LHCN-M2 (cell line): ENCODE measurements at regions not wholly inside any gene's neighbourhood (a gene's known extent, or its start where the extent isn't known, plus 50 kb on each side); places are given as distances from the start of the nearest gene placed in this dataset.
A peak's percentile ranks its signal among the peaks of the same experiment; 100 is the strongest.

Experiments used
- DNase-seq: peaks from one replicate; pipeline ENCODE4 v3.0.0-alpha.2; 2012; ENCODE audit warnings: low read depth

DNA sequence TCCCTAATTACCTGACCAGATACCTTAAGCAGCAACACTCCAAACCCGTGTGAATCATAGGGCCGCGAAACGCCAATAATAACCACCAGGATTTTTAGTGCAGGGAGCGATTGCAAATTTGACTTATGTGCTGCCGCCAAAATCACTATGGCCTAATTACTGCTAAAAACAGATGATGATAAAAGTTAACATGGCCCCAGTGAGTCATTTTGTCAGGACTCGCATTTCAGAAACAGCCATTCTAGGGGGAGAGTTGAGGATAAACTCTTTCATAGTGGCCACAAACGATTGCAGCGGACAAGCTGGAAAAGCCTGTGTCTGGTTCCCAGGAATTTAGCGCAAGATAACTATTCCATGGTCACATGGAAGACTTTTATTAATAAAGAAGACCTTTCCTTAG is 103.4 kb downstream of the HLX start:
- peak; percentile 10 for DNase-seq

DNA sequence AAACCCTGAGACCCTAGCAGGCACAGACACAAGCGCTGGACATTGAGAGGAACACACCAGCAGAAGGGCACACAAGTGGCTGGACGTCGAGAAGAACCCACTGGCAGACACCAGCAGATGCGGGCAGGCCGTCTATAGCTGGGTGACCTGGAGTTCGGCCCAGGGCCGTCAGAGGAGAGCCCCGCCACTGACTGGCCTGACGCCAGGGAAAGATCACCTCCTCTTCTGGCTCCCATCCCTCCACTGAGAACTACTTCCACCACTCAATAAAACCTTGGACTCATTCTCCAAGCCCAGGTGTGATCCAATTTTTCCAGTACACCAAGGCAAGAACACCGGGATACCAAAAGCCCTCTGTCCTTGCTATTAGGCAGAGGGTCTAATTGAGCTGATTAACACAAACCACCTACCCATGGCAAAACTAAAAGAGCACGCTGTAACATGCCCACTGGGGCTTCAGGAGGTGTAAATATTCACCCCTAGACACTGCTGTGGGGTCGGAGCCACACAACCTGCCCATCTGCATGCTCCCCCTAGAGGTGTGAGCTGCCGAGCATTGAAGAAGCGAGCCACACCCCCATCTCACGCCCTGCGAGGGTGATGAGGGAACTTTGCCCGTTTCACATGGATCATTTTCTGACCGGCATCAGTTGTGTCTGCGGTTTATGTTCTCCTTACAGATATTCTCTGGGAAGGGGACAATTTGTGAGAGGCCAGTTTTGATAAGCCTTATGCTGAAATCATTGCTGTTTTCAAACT is 104.8 kb downstream of the HLX start:
- DNase-seq: no peak

DNA sequence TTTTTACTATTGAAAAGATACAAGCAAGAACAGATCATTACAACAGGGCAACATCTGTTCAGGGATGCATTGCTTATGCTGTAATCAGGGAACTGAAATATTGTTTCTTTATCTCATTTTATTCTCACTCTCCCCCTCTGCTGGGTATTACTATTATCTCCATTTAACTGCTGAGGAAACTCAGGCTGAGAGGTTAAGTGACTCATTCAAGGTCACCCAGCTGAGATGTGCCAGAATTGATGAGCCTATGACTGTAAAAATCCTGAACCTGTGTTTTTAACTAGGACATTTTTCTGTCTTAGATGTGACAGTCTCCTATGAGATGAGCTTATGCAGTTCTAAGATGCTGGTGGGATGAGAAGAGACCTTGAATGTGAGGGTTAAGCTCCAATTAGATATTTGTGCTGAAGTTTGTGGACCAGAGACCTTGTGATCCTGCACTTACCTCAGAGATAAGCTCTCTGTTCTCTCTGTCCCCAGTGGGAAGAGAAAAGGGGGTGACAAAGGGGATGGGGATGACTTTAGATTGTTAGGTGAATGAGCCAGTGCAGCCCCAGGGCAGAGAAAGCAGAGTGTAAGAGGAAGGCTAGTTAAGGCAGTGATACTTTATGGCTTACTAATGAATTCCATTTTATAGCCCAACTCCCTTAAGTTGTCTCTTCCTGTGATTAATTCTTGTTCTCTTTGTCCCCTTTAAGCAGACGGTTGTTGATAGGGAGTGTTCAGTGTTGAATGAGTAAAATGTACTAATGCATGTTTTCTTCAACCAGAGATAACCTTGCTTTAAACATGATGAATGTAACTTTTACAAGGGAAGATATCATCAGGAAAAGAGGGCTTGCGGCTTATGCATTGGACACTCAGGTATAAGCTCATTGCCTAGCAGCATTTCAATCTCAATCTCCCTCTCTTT is 111.4 kb downstream of the HLX start:
- DNase-seq: peak; percentile 84

DNA sequence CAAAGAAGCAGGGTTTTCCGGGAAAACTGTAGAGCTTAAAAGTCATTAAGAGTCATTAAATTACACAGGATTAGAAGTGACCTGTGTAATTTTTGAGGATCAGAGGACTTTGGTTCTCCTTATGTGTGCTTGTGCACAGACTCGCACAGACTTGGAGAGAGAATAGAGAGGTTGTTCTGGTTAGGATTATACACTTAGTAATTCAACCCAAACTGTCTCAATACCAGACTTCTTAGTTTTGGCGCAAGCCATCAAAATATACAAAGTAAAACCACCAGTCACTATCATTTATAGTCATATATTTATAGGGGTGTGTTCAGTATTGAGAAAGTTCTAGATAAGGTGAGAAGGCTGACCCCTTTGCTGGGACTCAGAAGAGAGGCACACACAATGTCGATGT is 112.3 kb downstream of the HLX start:
- DNase-seq: no peak

DNA sequence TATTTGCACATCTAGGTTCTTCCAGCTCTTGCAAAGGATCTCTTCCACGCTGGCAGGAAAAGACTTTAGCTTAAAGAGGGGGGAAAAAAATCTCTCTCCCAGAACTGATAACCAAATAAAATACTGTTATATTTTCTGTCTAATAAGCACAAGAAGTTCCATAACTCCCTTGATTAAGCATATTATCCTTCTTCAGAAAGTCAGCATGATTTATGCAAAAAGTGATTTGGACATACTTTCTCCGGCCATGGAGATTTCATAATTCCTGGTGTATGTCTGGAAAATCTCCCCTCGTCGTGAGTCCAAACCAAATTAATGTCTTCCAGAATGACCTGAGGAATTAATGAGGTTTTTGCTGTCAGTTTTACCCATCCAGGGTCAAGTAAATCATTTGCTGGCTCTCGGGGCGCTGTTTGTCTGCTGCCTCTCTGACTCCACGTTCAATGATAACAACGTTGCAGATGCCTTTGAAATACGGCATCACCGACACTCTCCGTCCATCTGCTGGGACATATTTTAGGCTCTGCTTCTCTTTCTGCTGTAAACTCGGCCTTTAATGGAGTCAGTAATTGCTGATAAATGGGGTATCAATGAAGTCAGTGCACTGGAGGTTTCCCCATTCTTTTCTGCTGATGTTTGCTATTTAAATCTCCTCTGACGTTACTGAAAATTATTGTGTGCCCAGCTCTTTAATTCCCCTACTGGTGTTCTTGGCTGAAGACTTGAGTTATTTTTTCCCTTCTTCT is 112.9 kb downstream of the HLX start:
- DNase-seq: no peak

DNA sequence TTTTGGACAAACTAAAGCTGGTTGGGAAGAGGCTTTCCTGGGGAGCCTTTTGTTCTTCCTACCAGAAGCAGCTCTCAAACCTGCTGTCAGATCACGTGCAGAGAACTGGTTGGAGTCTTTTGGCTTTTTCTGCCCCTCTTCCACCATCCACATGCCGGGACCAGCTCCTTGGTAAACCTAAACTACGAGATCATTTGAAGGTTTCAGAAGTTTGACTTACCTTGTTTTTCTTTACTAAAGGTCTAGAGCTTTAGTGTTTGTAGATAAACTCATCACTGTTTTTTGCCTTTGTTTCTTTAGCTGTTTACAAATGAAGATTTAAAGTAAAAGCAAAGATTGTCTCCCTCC is 113.4 kb downstream of the HLX start:
- no peak for DNase-seq

DNA sequence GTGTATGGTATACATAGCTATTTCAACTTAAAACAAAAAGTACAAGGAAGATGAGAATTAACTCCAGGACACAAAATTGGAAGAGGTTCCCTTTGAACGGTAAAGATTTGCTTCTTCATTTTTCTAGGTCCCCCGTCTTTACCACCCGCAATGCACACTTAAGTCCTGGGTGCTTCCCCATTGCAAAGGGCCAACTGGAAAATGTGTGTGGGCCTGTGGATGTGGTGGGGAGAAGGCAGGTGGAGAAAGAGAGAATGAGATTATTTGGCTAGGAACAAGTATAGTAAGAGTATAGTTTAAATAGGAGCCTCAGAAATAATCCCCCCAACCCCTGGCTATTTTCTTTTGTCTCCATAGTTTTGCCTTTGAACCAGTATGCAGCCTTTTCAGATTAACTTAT is 115.4 kb downstream of the HLX start:
- DNase-seq: no peak

DNA sequence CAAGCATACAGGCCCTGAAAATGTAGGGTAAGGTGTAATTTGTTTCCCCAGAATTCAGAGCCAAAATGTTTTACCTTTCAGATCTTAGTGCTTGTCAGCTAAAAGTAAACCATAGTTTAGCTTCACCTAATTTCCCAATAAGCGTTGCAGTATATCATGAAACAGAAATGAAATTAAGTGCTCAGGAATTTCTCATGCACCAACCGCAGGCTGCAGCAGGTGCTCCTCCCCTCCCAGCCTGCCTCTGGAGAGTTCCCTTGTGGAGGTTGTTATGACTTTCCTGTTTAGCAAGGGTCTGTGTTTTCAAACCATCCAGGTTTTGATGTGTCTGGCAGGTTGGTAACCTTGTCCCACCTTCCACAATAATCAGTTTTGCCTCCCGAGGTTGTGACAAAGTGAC is 118.5 kb downstream of the HLX start:
- no peak for DNase-seq

DNA sequence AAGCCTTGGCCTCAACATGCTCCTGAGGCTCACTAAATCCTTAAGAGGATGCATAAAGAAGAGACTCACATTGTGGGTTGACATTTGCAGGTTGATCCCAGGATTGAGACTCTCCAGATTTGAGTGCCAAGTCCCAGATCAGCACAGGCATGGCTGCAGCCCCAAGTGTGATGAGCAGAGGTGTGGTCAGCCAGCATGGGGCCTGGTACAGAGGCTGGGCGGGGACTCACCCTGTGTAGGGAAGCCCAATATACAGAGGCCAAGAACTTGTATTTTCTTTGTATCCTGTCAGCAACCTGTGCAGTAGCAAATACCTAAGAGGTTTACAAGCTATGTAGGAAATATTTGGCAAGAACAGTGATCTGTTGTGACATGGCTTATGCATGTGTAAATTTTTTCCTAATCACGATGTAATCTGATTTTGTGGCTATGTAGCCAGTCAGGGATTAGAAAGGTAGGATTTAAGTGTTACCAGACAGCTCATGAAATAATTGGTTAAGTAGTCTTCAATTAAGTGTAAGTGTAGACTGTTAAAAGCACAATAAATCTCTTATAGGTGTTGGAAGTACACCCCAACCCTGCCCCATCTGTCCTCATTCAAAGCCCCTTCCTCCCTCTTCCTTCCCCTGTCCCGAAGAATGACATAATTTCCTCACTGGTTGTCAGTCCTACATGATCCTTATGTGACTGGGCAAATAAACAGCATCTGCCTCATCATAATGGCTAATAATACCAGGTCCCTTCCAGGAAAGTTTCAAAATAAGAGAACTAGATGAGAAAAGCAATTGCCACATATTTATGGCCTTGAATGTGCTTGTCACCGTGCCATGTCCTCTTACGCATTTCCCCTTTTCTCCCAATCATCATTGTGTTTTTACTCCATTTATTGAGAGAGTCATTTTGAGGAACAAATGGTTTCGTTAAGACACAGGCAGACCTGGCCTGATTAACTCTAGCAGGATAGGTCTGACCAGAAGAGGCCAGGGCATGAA is 120.9 kb downstream of the HLX start:
- DNase-seq: no peak

DNA sequence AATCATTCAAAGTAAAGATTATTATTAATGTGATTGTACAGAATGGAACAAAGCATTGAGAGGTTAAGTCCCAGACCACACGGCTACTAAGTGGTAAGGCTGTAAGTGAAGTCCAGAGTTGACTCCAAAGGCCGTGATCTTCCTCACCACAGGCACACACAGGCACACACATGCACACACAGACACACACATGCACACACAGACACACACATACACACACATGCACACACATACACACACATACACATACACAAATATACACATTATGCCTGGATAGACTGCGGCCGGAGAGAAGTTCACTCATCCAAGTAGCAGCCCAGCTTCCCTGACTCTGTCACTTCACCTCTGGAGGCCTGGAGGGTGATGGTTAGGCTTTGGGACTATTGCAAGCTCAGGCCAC is 121.9 kb downstream of the HLX start:
- DNase-seq: no peak

DNA sequence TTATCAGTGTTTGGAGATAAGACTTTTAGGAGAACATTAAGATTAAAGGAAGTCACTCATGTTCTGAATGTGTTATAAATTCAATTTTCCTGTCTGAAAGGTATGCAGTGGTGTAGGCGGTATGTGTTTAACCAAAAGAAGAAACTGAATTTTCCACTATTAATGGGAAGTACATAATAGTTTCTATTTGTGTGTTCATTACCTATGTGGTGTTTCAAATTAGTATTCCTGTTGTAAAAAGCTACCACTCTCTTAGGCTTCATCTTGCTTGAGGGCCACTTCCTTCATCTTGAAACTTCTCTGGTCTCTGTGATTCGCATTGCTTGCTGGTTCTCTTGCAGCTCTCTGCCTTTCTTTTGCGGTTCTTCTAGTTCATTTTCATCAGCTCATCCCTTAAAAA is 123.4 kb downstream of the HLX start:
- DNase-seq: no peak

DNA sequence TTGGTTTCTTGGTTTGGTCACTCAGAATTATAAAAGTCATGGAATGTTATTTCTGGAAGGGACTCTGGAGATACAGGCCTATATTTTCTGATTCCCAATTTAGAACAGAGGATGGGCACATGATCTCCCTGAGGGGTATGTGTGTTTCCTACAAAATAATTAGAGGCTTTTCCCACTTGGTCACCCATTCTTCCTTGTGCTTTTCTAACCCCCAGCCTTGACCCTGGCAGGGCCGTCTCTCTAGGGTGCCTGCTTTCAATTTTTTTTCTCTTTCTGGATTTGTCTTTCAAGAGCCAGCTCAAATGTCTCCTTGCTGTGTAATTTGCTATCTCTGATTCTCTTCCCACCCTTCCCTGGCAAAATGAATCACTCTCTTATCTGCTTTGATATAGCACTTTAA is 131.9 kb downstream of the HLX start:
- no peak for DNase-seq

DNA sequence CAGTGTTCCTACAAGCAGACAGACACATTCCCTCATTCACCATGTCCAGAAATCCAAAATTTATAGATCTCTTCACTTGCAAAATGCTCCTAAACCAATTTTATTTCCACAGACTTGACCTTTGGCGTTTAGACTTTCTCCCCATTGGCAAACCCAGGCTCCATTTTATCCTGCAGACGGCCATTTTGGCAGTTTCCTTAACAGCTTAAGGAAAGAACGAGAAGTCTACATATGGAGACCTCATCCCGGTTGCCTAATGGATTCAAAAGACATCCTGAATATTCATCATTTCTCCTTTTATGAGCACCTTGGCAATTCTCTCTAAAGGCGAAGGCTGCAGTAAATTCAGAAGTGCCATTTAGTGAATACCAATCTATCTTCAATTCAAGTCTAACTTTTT is 132.9 kb downstream of the HLX start:
- DNase-seq: no peak

DNA sequence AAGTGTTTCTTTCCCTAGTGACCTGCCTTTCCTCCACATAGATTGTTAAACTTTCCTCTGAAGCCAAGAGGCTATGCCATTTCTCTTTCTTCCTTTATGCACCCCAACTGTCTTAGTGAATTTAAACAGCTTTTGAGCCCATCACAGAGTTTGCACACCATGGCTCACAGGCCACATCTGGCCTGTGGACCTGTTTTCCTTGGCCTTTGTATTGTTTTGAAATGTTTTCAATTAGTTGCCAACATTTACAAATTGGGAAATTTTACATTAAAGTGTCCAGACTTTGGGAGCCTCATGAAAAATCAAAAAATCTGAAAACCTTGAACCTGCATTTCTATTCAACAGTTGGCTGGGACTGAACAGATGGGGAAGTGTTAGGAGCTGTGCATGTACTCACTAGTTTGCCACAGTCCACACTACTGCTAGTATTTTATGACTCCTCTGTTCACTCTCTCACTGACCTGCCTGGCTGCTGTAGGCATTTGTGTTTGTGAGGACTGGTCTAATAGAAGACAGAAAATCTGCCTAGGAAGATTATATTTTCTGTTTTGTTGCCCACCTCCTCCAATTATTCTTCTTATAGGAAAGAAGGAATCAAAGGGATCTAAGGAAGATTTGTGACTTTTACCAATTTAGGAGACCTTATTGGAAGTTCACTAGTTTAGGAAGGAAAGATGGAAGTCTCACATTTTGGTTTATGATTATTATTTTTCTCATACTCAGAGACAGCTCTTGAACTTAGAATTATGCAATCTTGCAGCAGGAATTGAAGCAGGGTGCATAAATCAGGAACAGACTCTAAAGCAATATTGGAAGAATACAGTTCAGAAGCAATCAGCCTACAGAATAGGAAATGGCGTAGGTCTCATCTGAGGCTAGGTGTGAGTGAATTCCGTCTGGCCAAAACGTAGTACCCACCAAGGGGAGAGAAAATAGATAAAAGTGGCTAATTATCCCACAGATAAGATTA is 134.7 kb downstream of the HLX start:
- no peak for DNase-seq

DNA sequence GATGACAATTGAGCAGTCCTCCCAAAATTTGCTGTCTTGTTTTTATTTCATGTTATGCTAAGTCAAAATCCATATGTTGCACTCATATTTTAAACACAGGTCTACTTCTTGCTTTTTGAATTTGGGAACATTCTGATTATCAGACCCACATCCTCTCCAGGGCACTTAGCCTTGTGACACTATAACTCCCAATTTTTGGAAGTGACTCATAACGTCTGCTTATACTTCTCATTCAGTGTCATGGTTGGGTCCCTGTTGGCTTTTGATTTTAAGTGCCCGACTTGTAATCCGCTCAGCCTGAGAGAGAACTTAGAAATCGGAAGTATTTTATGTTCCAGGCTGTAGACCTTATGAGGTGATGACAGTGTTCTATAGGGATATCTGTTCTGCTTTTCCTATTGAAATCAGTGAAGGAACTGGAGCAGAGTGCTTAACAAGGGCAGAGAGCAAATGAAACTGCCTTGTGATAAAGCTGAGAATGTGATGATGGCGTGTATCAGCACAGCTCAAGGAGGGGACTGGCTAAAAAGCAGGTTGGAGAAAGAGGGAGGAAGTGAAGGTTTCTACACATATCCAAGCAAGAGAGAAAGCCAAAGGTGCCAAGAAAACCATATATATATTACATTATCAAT is 136.0 kb downstream of the HLX start:
- DNase-seq: no peak

DNA sequence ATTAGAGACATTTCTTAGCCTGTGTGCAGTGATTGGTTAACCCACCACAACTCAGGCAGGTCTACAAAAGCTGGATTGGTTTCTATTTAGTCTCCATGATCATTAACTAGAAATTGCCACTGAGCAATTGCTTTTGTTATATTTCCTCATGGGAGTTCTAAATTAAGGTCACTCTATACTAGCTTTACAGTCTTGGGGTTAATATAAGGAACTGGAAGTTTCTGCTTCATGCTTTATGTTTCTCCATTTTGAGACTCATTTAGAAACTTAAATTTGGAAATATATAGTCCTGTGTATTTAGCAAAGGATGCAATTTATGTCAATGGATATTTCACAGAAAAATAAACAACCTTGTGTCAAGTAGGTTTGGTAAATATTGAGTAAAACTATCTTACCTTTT is 137.5 kb downstream of the HLX start:
- no peak for DNase-seq

DNA sequence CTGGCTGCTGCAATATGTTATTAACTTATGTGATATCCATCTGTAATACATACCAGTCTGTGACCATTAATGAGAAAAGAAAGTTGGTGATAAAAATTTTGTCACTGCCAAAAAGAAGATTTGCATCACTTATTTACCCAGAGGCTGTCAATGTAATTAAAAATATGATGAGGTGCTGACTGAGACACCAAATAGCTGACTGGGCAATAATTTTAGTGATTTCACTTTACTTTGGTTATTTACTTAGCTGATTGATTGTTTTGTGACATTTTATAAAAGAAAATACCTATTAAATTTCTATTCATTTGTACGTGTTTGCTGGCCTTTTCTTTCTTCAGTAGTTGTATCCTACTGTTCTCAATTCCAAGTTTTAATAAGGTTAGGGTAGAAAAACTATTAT is 139.2 kb downstream of the HLX start:
- no peak for DNase-seq

DNA sequence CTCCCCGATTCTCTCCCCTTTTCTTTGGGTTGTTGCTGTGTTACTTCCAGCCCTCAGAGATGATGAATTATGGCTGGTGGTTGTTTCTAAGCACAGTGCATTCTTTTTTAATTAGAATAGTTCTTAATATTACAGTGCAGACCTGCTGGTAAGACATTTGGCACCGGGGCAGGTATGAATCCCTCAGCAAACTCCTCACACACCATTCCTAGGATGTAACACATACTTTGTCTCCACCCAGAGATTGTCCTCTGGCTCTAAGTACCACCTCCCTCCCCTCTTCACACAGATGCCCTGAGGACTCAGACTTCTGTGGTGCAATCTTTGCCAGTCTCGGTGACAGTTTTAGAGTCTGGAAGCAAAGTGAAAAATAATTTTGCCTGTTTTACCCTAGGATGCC is 143.1 kb downstream of the HLX start:
- no peak for DNase-seq

DNA sequence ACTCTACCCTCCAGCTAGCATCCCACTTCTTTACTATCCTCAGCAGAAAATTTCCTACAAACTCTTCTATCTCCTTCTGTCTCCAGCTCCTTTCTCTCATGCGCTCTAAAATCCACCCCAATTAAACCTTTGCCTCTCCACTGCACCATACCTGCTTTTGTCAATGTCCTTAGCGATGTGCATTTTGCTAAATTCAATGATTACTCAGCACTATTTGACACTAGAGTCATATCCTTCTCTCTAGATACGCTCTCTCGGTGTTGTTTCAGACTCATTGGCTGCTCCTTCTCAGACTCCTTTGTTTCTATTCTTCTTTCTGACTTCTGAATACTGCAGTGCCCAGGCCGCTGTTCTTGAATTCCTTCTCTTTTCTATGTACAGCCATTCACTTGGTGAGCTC is 144.2 kb downstream of the HLX start:
- DNase-seq: no peak

DNA sequence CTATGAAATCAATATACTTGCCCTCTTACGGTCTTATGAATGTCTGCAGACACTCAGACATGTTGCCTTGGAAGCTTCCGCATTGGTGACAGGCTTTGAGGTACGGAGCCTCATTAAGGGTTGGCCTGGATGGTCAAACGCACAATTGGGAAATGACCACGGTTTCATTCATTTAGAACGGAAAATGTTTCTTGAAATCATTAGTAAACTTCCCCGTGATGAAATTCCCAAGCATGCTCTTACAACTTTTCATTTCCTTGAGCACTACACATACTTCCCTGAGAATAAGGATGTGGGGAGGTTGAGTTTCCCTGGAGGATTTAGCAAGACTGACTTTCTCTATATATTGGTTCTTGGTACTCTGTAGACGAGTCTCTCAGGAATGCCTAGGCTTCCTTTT is 146.3 kb downstream of the HLX start:
- DNase-seq: no peak
